Progenitor cell of endocrine pancreas (in vitro differentiated cells): ENCODE measurements at regions not wholly inside any gene's neighbourhood (a gene's known extent, or its start where the extent isn't known, plus 50 kb on each side); places are given as distances from the start of the nearest gene placed in this dataset.

Source experiments
- DNase-seq: peaks from one replicate; pipeline ENCODE4 v3.0.0; 2021; ENCODE audit warnings: low spot score; ENCODE audit not compliant: unreplicated experiment
- H3K27ac Mint-ChIP-seq: 2 replicates; pipeline ENCODE4 v1.8.0; 2021; ENCODE audit warnings: mild to moderate bottlenecking, moderate library complexity, mixed read lengths
- H3K27me3 Mint-ChIP-seq: 2 replicates; pipeline ENCODE4 v1.8.0; 2021; ENCODE audit warnings: mixed read lengths
- H3K36me3 Mint-ChIP-seq: 2 replicates; pipeline ENCODE4 v1.8.0; 2022; ENCODE audit warnings: mixed read lengths; ENCODE audit not compliant: insufficient read depth
- H3K4me1 Mint-ChIP-seq: 2 replicates; pipeline ENCODE4 v1.8.0; 2021; ENCODE audit warnings: low read depth, mixed read lengths
- H3K4me3 Mint-ChIP-seq: 2 replicates; pipeline ENCODE4 v1.8.0; 2021; ENCODE audit warnings: low read depth, mild to moderate bottlenecking, moderate library complexity, mixed read lengths
- H3K9me3 Mint-ChIP-seq: 2 replicates; pipeline ENCODE4 v1.8.0; 2021; ENCODE audit warnings: low read depth, mixed read lengths
- CTCF ChIP-seq: fragments of 200-600 bp; sonication (generic); IDR thresholded peaks from one replicate; pipeline ENCODE4 v1.5.0; 2021; ENCODE audit warnings: antibody characterized with exemption, mild to moderate bottlenecking; ENCODE audit not compliant: unreplicated experiment

DNA sequence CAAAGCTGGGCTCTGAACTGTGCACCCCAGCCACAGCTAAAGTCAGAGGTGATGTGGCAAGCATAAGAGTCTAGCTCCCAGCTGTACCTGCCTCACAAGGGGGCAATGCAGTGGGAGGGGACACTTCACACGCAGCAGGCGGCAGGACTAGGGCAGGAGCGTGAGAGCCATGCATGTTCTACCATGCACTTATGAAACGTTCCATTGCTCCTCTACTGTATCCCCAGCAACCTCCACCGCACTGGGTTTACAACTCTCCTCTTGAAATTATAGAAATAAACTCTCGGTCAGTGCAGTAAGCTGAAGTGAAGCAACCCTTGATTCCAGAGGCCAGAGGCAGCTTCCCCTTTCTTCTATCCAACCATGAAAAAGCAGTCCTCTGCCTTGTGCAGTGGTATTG, 298.6 kb upstream of the STT3B start:
- DNase-seq: no peak
- Mint-ChIP-seq H3K36me3 (no peaks in the 10 kb centered on the region), H3K27me3 (peaks cover 4% of the 10 kb centered on the region), H3K4me1 (peaks cover 2% of the 10 kb centered on the region), H3K4me3 (no peak overlapping the region), H3K27ac (no peak overlapping the region), H3K9me3 (no peaks in the 10 kb centered on the region)
- no peak for TF ChIP-seq CTCF

GRCh38 chr3:31235062-31235700, 297.5 kb upstream of the STT3B start:
- Mint-ChIP-seq H3K27ac (no peak overlapping the region), H3K9me3 (no peaks in the 10 kb centered on the region), H3K27me3 (peaks cover 4% of the 10 kb centered on the region), H3K4me1 (no peaks in the 10 kb centered on the region), H3K4me3 (no peak overlapping the region), H3K36me3 (no peaks in the 10 kb centered on the region)
- no peak for TF ChIP-seq CTCF
- DNase-seq: no peak

DNA sequence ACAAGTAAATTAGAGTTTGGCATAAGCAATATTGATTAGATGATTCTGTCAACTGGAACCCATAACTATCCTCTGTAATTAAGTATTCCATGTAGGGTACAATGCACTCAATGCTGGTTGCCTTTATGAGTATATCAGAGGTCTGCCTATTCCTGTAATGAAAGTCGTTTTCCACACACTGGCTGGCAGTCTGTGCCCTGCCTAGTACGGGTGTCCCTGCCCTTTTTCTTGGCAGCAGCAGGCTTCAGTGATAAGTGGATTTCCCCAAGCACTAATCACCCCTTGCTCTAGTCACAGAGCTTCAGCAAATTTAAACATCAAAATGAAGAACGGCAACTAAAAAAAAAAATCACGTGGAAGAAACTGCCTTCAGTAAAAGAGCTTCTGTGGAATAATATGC, 294.8 kb upstream of the STT3B start:
- Mint-ChIP-seq H3K27ac (no peak overlapping the region), H3K36me3 (no peaks in the 10 kb centered on the region), H3K9me3 (no peaks in the 10 kb centered on the region), H3K27me3 (peaks cover 4% of the 10 kb centered on the region), H3K4me3 (no peak overlapping the region), H3K4me1 (no peaks in the 10 kb centered on the region)
- no peak for DNase-seq
- no peak for TF ChIP-seq CTCF

- H3K4me1 Mint-ChIP-seq: no peaks in the 10 kb centered on the region
- H3K4me3 Mint-ChIP-seq: no peak overlapping the region
- H3K27me3 Mint-ChIP-seq: peaks cover 4% of the 10 kb centered on the region
- DNase-seq: no peak
- no peak for TF ChIP-seq CTCF
- H3K9me3 Mint-ChIP-seq: no peaks in the 10 kb centered on the region
- H3K27ac Mint-ChIP-seq: no peak overlapping the region
- no peaks in the 10 kb centered on the region for H3K36me3 Mint-ChIP-seq
These were observed 292.7 kb upstream of the STT3B start for GRCh38 chr3:31240013-31240412.

- H3K9me3 Mint-ChIP-seq: no peaks in the 10 kb centered on the region
- peaks cover 4% of the 10 kb centered on the region for H3K27me3 Mint-ChIP-seq
- H3K27ac Mint-ChIP-seq: no peak overlapping the region
- H3K36me3 Mint-ChIP-seq: no peaks in the 10 kb centered on the region
- no peak overlapping the region for H3K4me3 Mint-ChIP-seq
- H3K4me1 Mint-ChIP-seq: no peaks in the 10 kb centered on the region
- DNase-seq: no peak
- no peak for TF ChIP-seq CTCF
These were observed 292.3 kb upstream of the STT3B start for GRCh38 chr3:31240466-31240865.
